GM21786 (cell line): ENCODE measurements at regions not wholly inside any gene's neighbourhood (a gene's known extent, or its start where the extent isn't known, plus 50 kb on each side); places are given as distances from the start of the nearest gene placed in this dataset.

Source experiments
- ATAC-seq: cut with Tn5 transposase; IDR thresholded peaks from one replicate; pipeline ENCODE4 v1.9.1; 2021; ENCODE audit not compliant: unreplicated experiment

DNA sequence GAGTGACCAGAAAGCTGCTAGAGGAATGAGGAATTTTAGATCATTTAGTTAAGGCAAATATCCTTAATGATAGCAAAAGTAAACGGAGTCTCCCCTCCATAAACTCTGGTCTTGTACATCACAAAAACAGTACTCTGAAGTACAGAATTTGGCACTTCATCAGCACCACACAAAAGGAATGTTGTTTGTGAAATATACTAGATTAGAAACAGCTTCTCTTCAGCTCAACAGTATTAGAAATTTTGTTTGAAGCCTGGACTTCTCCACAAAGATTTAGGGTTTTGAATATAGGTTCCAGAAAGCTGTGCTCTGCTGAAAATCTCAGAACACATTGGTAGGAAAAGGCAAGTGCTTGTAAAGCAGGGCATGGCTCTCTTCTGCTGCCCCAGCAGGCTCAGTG lies 135.1 kb upstream of the PTGFR start:
- ATAC-seq: no peak

GRCh38 chr1:78358165-78358564 lies 132.6 kb upstream of the PTGFR start:
- no peak for ATAC-seq

GRCh38 chr1:78359666-78360065 lies 131.1 kb upstream of the PTGFR start:
- no peak for ATAC-seq

- ATAC-seq: no peak
These were observed 130.2 kb upstream of the PTGFR start for GRCh38 chr1:78360584-78360983.

GRCh38 chr1:78367700-78368099 lies 123.1 kb upstream of the PTGFR start:
- ATAC-seq: no peak

DNA sequence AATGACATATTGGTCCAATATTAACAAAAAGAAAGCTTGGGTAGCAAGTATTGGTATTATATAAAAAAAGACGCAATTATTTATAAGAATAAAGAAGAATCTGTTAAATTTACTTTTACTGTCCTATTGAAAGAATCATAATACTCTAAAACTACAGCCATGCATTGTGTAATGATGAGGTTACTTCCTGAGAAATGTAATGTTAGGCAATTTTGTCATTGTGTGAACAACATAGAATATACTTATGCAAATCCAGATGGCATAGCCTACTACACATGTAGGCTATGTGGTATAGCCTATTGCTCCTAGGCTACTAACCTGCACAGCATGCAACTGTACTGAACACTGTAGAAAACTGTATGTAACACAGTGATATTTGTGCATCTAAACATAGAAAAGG lies 121.2 kb upstream of the PTGFR start:
- no peak for ATAC-seq

- peak; percentile 74 for ATAC-seq
These were observed 120.4 kb upstream of the PTGFR start for GRCh38 chr1:78370356-78370755.

- peak; percentile 66 for ATAC-seq
These were observed 119.8 kb upstream of the PTGFR start for GRCh38 chr1:78370779-78371482.

DNA sequence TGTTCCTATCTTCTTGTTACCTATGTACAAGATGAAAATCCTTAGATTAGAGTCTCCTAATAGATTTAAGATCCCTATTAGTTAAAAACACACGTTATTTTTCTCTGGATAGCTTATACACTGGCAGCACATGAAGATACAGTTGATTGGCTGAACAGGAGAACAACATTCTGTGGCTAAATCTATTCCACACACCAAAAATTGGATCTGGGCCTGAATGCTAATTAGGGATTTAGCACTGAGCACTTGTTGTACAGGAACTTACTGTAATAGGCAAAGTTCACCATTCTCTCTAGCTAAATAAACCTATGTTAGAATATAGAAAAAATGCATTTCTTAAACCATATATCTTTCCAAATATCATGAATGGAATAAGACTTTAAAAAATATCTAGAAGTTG lies 117.1 kb upstream of the PTGFR start:
- no peak for ATAC-seq

DNA sequence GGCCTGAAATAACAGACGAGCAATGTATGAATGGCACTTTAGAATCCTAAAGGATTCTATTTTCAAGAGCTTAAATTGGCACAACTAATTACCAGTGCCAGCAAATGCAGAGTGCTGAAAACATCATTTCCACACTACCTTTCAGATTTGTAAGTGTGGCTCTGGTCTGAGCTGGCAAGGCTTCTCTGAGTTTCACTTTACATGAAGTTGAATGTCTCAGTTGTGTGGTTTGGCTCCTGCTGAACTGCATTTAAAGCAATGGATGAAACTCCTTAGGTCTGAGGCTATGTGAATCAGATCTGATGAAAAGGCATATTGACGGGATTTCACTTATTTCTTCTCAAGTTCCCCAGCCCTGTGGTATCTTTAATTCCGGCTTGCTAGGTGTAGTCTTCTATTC lies 114.8 kb upstream of the PTGFR start:
- no peak for ATAC-seq

DNA sequence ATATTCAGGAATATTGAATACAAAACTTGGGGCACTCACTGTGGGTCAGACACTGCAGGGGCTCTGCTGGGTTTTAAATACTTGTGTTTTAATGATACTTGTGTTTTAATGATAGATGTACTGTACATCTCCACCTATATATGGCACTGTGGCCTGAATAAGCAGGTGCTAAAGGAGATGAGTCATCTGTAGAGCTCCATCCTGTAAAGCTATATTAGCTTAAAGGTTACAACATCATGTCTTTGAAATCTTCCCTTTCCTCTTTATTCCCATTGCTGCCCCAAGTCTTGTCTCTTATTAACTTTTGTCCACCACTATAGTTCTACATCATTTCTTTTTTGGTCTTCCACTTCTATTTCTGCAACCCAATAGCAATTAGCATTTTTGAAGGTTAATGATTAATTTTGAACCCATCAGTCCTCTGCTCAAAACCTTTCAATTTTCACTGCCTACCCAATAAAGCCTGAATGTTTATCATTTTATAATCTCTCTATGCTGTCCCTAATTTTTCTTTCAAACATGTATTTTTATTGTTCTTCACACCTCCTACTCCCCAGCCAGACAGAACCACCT lies 113.3 kb upstream of the PTGFR start:
- peak; percentile 95 for ATAC-seq

- no peak for ATAC-seq
These were observed 106.9 kb upstream of the PTGFR start for GRCh38 chr1:78383923-78384322.

- peak; percentile 95 for ATAC-seq
These were observed 104.9 kb upstream of the PTGFR start for GRCh38 chr1:78385744-78386462.

GRCh38 chr1:78387201-78387600 lies 103.6 kb upstream of the PTGFR start:
- ATAC-seq: no peak

DNA sequence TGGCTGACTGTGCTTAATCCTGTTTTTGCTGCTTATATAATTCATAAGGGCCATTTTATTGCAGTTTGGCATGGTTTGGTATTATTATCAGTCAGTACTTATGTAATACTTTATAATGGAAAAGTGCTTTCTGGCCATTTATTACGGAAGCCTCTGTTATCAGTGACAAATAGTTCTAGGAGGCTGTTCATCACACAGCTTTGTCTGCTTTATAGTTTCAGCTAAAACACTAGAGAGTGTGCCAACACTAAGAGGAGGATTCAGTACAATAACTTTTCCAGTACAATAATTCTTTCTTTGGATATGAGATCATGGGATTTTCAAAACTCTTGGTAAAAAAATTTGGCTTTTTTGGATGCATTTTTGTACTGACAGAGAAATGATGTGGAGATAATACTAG lies 102.9 kb upstream of the PTGFR start:
- ATAC-seq: no peak

GRCh38 chr1:78388275-78388674 lies 102.5 kb upstream of the PTGFR start:
- no peak for ATAC-seq

DNA sequence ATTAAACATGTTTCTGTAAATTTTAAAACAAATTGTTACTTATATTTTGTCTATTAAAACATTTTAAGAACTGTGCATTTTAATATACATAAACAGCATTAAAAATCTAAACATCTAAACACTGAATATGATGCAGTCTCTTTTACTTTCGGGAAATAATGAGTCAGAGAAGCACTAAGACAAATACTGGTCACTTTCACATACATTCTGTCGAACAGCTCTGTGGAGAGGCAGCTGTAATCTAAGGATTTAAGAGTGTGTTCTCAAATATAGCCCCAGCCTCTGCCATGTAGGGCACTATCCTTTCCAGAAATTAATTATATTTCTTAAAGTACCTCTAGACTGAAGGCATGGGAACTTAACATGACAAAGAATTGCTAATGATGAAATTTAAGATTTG lies 89.6 kb upstream of the PTGFR start:
- no peak for ATAC-seq

DNA sequence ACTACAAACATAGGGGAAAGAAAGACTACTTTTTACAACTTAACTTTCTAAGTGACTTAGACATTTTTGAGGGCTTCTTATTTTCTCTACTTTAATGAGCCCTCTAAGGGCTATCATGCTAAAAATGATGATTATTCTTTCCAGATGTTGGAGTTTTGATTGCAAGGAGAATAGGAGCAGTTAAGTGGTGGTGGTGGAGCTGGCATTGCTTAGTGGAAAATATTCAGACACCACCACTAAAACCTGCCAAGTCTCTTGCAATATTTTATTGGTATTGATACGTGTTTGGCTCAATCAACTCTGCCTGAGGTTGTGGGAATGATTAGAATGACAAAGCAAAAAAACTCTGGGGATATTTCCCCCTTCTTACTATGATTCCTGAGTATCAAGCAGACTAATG lies 82.6 kb upstream of the PTGFR start:
- no peak for ATAC-seq

- ATAC-seq: no peak
These were observed 82.0 kb upstream of the PTGFR start for GRCh38 chr1:78408810-78409209.

GRCh38 chr1:78410643-78411042 lies 80.1 kb upstream of the PTGFR start:
- ATAC-seq: no peak

GRCh38 chr1:78411707-78412106 lies 79.1 kb upstream of the PTGFR start:
- no peak for ATAC-seq

DNA sequence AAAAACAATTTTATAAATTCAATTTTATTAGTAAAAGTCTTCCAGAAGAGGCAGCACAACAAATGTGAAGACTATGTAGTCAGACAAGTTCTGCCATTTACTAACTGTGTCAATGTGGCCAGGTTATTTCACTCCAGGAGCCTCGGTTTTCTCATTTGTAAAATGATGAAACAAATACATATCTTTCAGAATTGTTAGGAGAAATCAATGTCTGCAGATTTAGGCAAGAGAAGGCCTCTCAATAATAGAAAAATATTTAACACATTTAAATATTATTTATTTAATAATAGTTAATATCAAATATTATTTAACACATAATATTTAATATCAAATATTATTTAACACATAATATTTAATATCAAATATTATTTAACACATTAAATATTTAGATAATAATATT lies 75.6 kb upstream of the PTGFR start:
- no peak for ATAC-seq
